ACC112 (cell line): ENCODE measurements at regions not wholly inside any gene's neighbourhood (a gene's known extent, or its start where the extent isn't known, plus 50 kb on each side); places are given as distances from the start of the nearest gene placed in this dataset.
"Not testable (repeated sequence)": the region's sequence is repeated elsewhere in the genome, so short reads cannot be mapped to it uniquely, and the experiment has no call there.

Source experiments
- H2AFZ ChIP-seq: fragments of 200-600 bp; sonication (generic); one replicate; pipeline ENCODE4 v1.6.0; 2017; ENCODE audit warnings: antibody characterized with exemption, low read length; ENCODE audit not compliant: unreplicated experiment
- H3K27ac ChIP-seq: fragments of 200-600 bp; sonication (generic); 2 replicates; pipeline ENCODE4 v1.5.1; 2014; ENCODE audit warnings: low read depth, mild to moderate bottlenecking, antibody characterized with exemption, low read length, moderate library complexity
- H3K27me3 ChIP-seq: fragments of 200-600 bp; sonication (generic); 2 replicates; pipeline ENCODE4 v1.6.1; 2014; ENCODE audit warnings: mild to moderate bottlenecking, antibody characterized with exemption, low read length, moderate library complexity, mixed read lengths; ENCODE audit not compliant: insufficient read depth
- H3K36me3 ChIP-seq: fragments of 200-600 bp; sonication (generic); 2 replicates; pipeline ENCODE4 v1.6.1; 2016; ENCODE audit warnings: mild to moderate bottlenecking, antibody characterized with exemption, low read length, moderate library complexity, mixed read lengths; ENCODE audit not compliant: insufficient read depth
- H3K4me1 ChIP-seq: fragments of 200-600 bp; sonication (generic); one replicate; pipeline ENCODE4 v1.6.1; 2016; ENCODE audit warnings: low read length, mixed read lengths; ENCODE audit not compliant: insufficient read depth, unreplicated experiment, control insufficient read depth
- H3K4me3 ChIP-seq: fragments of 200-600 bp; sonication (generic); 2 replicates; pipeline ENCODE4 v1.5.1; 2014; ENCODE audit warnings: mild to moderate bottlenecking, low read depth, low read length
- H3K79me2 ChIP-seq: fragments of 200-600 bp; sonication (generic); one replicate; pipeline ENCODE4 v1.6.0; 2016; ENCODE audit warnings: low read length; ENCODE audit not compliant: control insufficient read depth, unreplicated experiment, insufficient read depth

- no peak overlapping the region for H2AFZ ChIP-seq
- H3K4me3 ChIP-seq: no peak overlapping the region
- no peaks in the 10 kb centered on the region for H3K36me3 ChIP-seq
- H3K4me1 ChIP-seq: peaks cover 10% of the 10 kb centered on the region
- no peaks in the 10 kb centered on the region for H3K27me3 ChIP-seq
- H3K27ac ChIP-seq: no peak overlapping the region
- no peaks in the 10 kb centered on the region for H3K79me2 ChIP-seq
Measured at GRCh38 chr1:119251751-119252150, 111.3 kb upstream of the WARS2 start.

DNA sequence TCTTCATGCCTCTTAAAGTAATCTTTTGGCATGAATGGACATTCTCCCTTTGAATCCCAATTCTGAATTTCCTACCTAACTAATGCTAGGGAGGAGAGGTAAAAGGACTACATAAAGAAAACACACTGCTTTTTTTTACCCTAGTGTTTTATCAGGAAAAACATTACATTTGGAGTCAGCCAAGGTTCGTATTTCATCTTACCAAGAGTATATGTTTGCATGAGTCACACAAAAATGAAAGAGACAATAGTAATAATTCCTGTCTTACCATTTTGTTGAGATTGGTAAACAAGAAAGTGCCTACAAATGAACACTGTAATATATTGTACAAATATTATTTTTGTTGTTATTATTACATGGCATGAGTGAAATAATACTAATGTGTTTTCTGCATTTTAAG is 112.9 kb upstream of the WARS2 start:
- Histone ChIP-seq H3K27ac (no peak overlapping the region), H3K4me1 (peaks cover 10% of the 10 kb centered on the region), H3K79me2 (no peaks in the 10 kb centered on the region), H3K36me3 (no peaks in the 10 kb centered on the region), H2AFZ (peak overlapping the region; percentile 65), H3K27me3 (no peaks in the 10 kb centered on the region), H3K4me3 (0 out of 2 replicates have a peak overlapping the region, but pooled peaks have one; percentile 37)

GRCh38 chr1:119254067-119254720 is 113.7 kb upstream of the WARS2 start:
- Histone ChIP-seq H2AFZ (no peak overlapping the region), H3K36me3 (no peaks in the 10 kb centered on the region), H3K27ac (no peak overlapping the region), H3K27me3 (no peaks in the 10 kb centered on the region), H3K4me3 (no peak overlapping the region), H3K4me1 (peaks cover 10% of the 10 kb centered on the region), H3K79me2 (no peaks in the 10 kb centered on the region)

DNA sequence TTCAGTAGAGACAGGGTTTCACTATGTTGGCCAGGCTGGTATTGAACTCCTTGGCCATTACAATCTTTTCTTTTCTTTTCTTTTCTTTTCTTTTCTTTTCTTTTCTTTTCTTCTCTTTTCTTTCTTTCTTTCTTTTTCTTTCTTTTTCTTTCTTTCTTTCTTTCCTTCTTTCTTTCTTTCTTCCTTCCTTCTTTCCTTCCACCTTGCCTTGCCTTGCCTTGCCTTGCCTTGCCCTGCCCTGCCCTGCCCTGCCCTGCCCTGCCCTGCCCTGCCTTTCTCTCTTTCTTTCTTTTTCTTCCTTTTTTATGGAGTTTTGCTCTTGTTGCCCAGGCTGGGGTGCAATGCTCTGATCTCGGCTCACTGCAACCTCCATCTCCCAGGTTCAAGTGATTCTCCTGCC is 112.5 kb upstream of the HAO2 start:
- H3K27ac ChIP-seq, H2AFZ ChIP-seq, H3K36me3 ChIP-seq, H3K4me3 ChIP-seq, H3K79me2 ChIP-seq, H3K27me3 ChIP-seq: not testable (repeated sequence)
- H3K4me1 ChIP-seq: peaks cover 10% of the 10 kb centered on the region

GRCh38 chr1:119260506-119260905 is 108.1 kb upstream of the HAO2 start:
- no peaks in the 10 kb centered on the region for H3K27me3 ChIP-seq
- no peaks in the 10 kb centered on the region for H3K36me3 ChIP-seq
- H3K4me3 ChIP-seq: no peak overlapping the region
- H3K4me1 ChIP-seq: no peaks in the 10 kb centered on the region
- no peak overlapping the region for H3K27ac ChIP-seq
- no peaks in the 10 kb centered on the region for H3K79me2 ChIP-seq
- H2AFZ ChIP-seq: no peak overlapping the region

DNA sequence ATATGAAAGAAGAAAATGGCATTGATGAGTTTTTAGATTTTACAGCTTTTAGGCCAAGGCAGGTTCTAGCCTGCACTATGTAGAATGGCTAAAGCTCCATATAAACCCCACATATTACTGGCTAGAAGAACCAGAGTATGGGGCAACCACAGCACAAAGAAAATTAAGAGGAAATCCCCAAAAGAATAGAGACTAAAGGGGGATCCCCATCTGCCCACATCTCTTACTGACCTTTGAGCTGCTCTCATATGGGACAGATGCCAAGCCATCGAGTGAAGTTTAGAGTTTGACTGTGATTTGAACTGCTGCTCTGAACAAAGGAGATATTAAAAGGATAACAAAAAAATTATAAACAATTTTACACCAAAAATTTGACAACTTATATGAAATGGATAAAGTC is 102.2 kb upstream of the HAO2 start:
- Histone ChIP-seq H3K36me3 (no peaks in the 10 kb centered on the region), H3K4me3 (no peak overlapping the region), H3K27ac (no peak overlapping the region), H2AFZ (no peak overlapping the region), H3K27me3 (no peaks in the 10 kb centered on the region), H3K4me1 (no peaks in the 10 kb centered on the region), H3K79me2 (no peaks in the 10 kb centered on the region)

DNA sequence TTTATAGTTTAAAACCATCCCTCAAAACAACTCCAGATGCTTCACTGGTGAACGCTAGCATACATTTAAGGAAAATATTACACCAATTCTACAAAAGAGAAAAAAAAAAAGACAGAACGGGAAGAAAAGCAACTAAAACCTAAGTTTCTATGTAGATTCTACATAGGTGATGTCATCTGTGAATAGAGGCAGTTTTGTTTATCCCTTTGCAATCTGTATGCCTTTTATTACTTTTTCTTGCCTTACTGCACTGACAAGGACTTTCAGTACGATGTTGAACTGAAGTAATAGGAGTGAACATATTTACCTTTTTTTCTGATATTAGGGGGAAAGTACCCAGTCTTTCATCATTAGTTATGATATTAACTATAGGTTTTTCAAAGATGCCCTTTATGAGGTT is 101.7 kb upstream of the HAO2 start:
- H3K4me3 ChIP-seq: no peak overlapping the region
- H3K27ac ChIP-seq: no peak overlapping the region
- H3K4me1 ChIP-seq: no peaks in the 10 kb centered on the region
- no peaks in the 10 kb centered on the region for H3K79me2 ChIP-seq
- no peak overlapping the region for H2AFZ ChIP-seq
- no peaks in the 10 kb centered on the region for H3K27me3 ChIP-seq
- no peaks in the 10 kb centered on the region for H3K36me3 ChIP-seq

DNA sequence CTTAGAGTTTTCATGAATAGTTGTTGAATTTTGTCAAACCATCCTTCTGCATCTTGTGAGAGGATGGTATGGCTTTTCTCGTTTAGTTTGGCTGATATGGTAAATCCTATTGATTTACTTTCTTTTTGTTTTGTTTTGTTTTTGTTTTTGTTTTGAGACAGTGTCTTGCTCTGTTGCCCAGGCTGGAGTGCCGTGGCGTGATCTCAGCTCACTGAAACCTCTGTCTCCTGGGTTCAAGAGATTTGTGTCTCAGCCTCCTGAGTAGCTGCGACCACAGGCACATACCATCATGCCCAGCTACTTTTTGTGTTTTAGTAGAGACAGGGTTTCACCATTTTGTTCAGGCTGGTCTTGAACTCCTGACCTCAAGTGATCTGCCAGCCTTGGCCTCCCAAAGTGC is 101.3 kb upstream of the HAO2 start:
- not testable (repeated sequence) for H3K4me1 ChIP-seq, H3K4me3 ChIP-seq, H3K27me3 ChIP-seq, H3K79me2 ChIP-seq, H3K36me3 ChIP-seq, H3K27ac ChIP-seq, H2AFZ ChIP-seq

GRCh38 chr1:119268879-119269278 is 99.7 kb upstream of the HAO2 start:
- Histone ChIP-seq H3K27me3 (peaks cover 2% of the 10 kb centered on the region; the same call in 1 of the 2 replicates), H3K4me3 (no peak overlapping the region), H3K27ac (no peak overlapping the region), H3K79me2 (no peaks in the 10 kb centered on the region), H2AFZ (no peak overlapping the region), H3K4me1 (no peaks in the 10 kb centered on the region), H3K36me3 (no peaks in the 10 kb centered on the region)

- Histone ChIP-seq H3K4me3 (no peak overlapping the region), H3K27ac (no peak overlapping the region), H2AFZ (no peak overlapping the region), H3K36me3 (no peaks in the 10 kb centered on the region), H3K4me1 (peaks cover 17% of the 10 kb centered on the region), H3K27me3 (peaks cover 2% of the 10 kb centered on the region; the same call in 1 of the 2 replicates), H3K79me2 (no peaks in the 10 kb centered on the region)
Measured at GRCh38 chr1:119275145-119276134, 93.1 kb upstream of the HAO2 start.

- Histone ChIP-seq H3K27me3 (peaks cover 2% of the 10 kb centered on the region; the same call in 1 of the 2 replicates), H3K4me1 (peaks cover 18% of the 10 kb centered on the region), H3K79me2 (no peaks in the 10 kb centered on the region), H3K4me3 (no peak overlapping the region), H2AFZ (no peak overlapping the region), H3K27ac (no peak overlapping the region), H3K36me3 (no peaks in the 10 kb centered on the region)
Measured at GRCh38 chr1:119276558-119276957, 92.0 kb upstream of the HAO2 start.
